HG03135 (cell line): ENCODE measurements at regions not wholly inside any gene's neighbourhood (a gene's known extent, or its start where the extent isn't known, plus 50 kb on each side); places are given as distances from the start of the nearest gene placed in this dataset.

ENCODE experiments used
- ATAC-seq: cut with Tn5 transposase; IDR thresholded peaks from one replicate; pipeline ENCODE4 v1.9.1; 2021; ENCODE audit warnings: mild to moderate bottlenecking, moderate library complexity; ENCODE audit not compliant: unreplicated experiment

GRCh38 chr4:181998398-181999295 lies 244.6 kb upstream of the TENM3 start:
- no peak for ATAC-seq

GRCh38 chr4:182000077-182000476 lies 243.1 kb upstream of the TENM3 start:
- ATAC-seq, result no peak

- no peak for ATAC-seq
These were observed 232.3 kb upstream of the TENM3 start for GRCh38 chr4:182010876-182011275.

- no peak for ATAC-seq
These were observed 229.0 kb upstream of the TENM3 start for GRCh38 chr4:182014164-182014563.

- ATAC-seq, result no peak
These were observed 228.2 kb upstream of the TENM3 start for GRCh38 chr4:182015014-182015413.

- ATAC-seq, result no peak
These were observed 227.3 kb upstream of the TENM3 start for GRCh38 chr4:182015893-182016292.

- ATAC-seq, result no peak
These were observed 226.2 kb upstream of the TENM3 start for GRCh38 chr4:182017038-182017437.

- peak; percentile 53 for ATAC-seq
These were observed 224.5 kb upstream of the TENM3 start for GRCh38 chr4:182018691-182019090.

- ATAC-seq, result peak; percentile 87
These were observed 224.0 kb upstream of the TENM3 start for GRCh38 chr4:182019148-182019652.

GRCh38 chr4:182022909-182023308 lies 220.3 kb upstream of the TENM3 start:
- ATAC-seq, result no peak

- ATAC-seq, result no peak
These were observed 219.7 kb upstream of the TENM3 start for GRCh38 chr4:182023469-182023868.

GRCh38 chr4:182042945-182043344 lies 200.3 kb upstream of the TENM3 start:
- ATAC-seq, result no peak

GRCh38 chr4:182048871-182049270 lies 194.3 kb upstream of the TENM3 start:
- no peak for ATAC-seq

GRCh38 chr4:182056866-182057265 lies 186.3 kb upstream of the TENM3 start:
- ATAC-seq, result no peak

GRCh38 chr4:182062458-182062857 lies 180.7 kb upstream of the TENM3 start:
- no peak for ATAC-seq

- ATAC-seq, result no peak
These were observed 180.3 kb upstream of the TENM3 start for GRCh38 chr4:182062936-182063335.

GRCh38 chr4:182063651-182064050 lies 179.6 kb upstream of the TENM3 start:
- ATAC-seq, result no peak

- no peak for ATAC-seq
These were observed 177.9 kb upstream of the TENM3 start for GRCh38 chr4:182065255-182065654.

- ATAC-seq, result no peak
These were observed 177.2 kb upstream of the TENM3 start for GRCh38 chr4:182066037-182066436.

- ATAC-seq, result no peak
These were observed 175.4 kb upstream of the TENM3 start for GRCh38 chr4:182067828-182068227.

GRCh38 chr4:182068920-182069319 lies 174.3 kb upstream of the TENM3 start:
- no peak for ATAC-seq

GRCh38 chr4:182073278-182073677 lies 169.9 kb upstream of the TENM3 start:
- no peak for ATAC-seq

- no peak for ATAC-seq
These were observed 169.1 kb upstream of the TENM3 start for GRCh38 chr4:182074139-182074538.
